Liver (tissue), 8 donors: ENCODE measurements at regions not wholly inside any gene's neighbourhood (a gene's known extent, or its start where the extent isn't known, plus 50 kb on each side); places are given as distances from the start of the nearest gene placed in this dataset.

ENCODE experiments used
- DNase-seq: peaks from one replicate; pipeline ENCODE4 v3.0.0-alpha.2; 2017; ENCODE audit warnings: low spot score
- H3K27ac ChIP-seq, 2 donors: one replicate each; pipeline ENCODE4 v1.7.0; 2013; ENCODE audit warnings: inconsistent platforms in 2 of 2, low read length in 2 of 2, control low read depth in 1 of 2, low read depth in 1 of 2, mild to moderate bottlenecking in 1 of 2
- H3K27me3 ChIP-seq, 4 donors: one replicate each; pipeline versions ENCODE4 v1.6.1 to v1.7.0; 2013; ENCODE audit warnings: low read length in 3 of 4, inconsistent platforms in 1 of 4, mild to moderate bottlenecking in 1 of 4, moderate library complexity in 1 of 4; ENCODE audit not compliant: control insufficient read depth in 4 of 4, insufficient read depth in 4 of 4
- H3K36me3 ChIP-seq, 4 donors: one replicate each; pipeline versions ENCODE4 v1.6.1 to v1.7.0; 2013; ENCODE audit warnings: low read length in 3 of 4, mild to moderate bottlenecking in 3 of 4, low read depth in 1 of 4, moderate library complexity in 1 of 4; ENCODE audit not compliant: control insufficient read depth in 4 of 4, insufficient read depth in 3 of 4
- H3K4me1 ChIP-seq, 4 donors: one replicate each; pipeline versions ENCODE4 v1.6.1 to v1.7.0; 2013; ENCODE audit warnings: low read length in 3 of 4, mild to moderate bottlenecking in 3 of 4, moderate library complexity in 1 of 4; ENCODE audit not compliant: control insufficient read depth in 4 of 4, insufficient read depth in 4 of 4
- H3K4me3 ChIP-seq, 3 donors: one replicate each; pipeline versions ENCODE4 v1.6.1 to v1.7.0; 2013; ENCODE audit warnings: low read length in 3 of 3, control low read depth in 1 of 3, low read depth in 1 of 3, mild to moderate bottlenecking in 1 of 3
- H3K9ac ChIP-seq, 2 donors: one replicate each; pipeline ENCODE4 v1.7.0; 2013; ENCODE audit warnings: low read length in 2 of 2, mild to moderate bottlenecking in 2 of 2, moderate library complexity in 2 of 2, control low read depth in 1 of 2, low read depth in 1 of 2
- H3K9me3 ChIP-seq, 4 donors: one replicate each; pipeline versions ENCODE4 v1.6.1 to v1.7.0; 2013; ENCODE audit warnings: low read length in 3 of 4; ENCODE audit not compliant: control insufficient read depth in 4 of 4
- EGR1 ChIP-seq, 2 donors: IDR thresholded peaks; 2 replicates each; pipeline ENCODE4 v1.6.1; 2016 to 2018; ENCODE audit warnings: antibody characterized with exemption in 2 of 2, low read depth in 2 of 2
- FOXA1 ChIP-seq: IDR thresholded peaks from 2 replicates; pipeline ENCODE4 v1.6.1; 2016; ENCODE audit warnings: antibody characterized with exemption
- FOXA2 ChIP-seq: IDR thresholded peaks from 2 replicates; pipeline ENCODE4 v1.6.1; 2016; ENCODE audit warnings: antibody characterized with exemption
- GABPA ChIP-seq, 2 donors: IDR thresholded peaks in 1 of 2; conservative IDR thresholded peaks in 1 of 2; 2 replicates each; pipeline ENCODE4 v1.6.1; 2016; ENCODE audit warnings: antibody characterized with exemption in 2 of 2, mild to moderate bottlenecking in 1 of 2, moderate library complexity in 1 of 2
- HNF4A ChIP-seq, 2 donors: conservative IDR thresholded peaks; 2 replicates each; pipeline ENCODE4 v1.6.1; 2016; ENCODE audit warnings: antibody characterized with exemption in 2 of 2, mild to moderate bottlenecking in 2 of 2
- HNF4G ChIP-seq: IDR thresholded peaks from 2 replicates; pipeline ENCODE4 v1.6.1; 2016; ENCODE audit warnings: antibody characterized with exemption
- JUND ChIP-seq, 2 donors: IDR thresholded peaks; 2 replicates each; pipeline ENCODE4 v1.6.1; 2016; ENCODE audit warnings: antibody characterized with exemption in 2 of 2
- NR2F2 ChIP-seq: IDR thresholded peaks from 2 replicates; pipeline ENCODE4 v1.6.1; 2016; ENCODE audit warnings: antibody characterized with exemption
- RAD21 ChIP-seq, 2 donors: IDR thresholded peaks; 2 replicates each; pipeline ENCODE4 v1.6.1; 2016; ENCODE audit warnings: antibody characterized with exemption in 2 of 2, mild to moderate bottlenecking in 2 of 2
- RXRA ChIP-seq, 2 donors: IDR thresholded peaks; 2 replicates each; pipeline ENCODE4 v1.6.1; 2017 to 2018; ENCODE audit warnings: antibody characterized with exemption in 2 of 2, mild to moderate bottlenecking in 1 of 2
- SP1 ChIP-seq: IDR thresholded peaks from 2 replicates; pipeline ENCODE4 v1.6.1; 2018; ENCODE audit warnings: antibody characterized with exemption, mild to moderate bottlenecking
- TAF1 ChIP-seq: conservative IDR thresholded peaks from 2 replicates; pipeline ENCODE4 v1.6.1; 2016; ENCODE audit warnings: antibody characterized with exemption, mild to moderate bottlenecking
- YY1 ChIP-seq: IDR thresholded peaks from 2 replicates; pipeline ENCODE4 v1.6.1; 2016; ENCODE audit warnings: antibody characterized with exemption, mild to moderate bottlenecking
- WGBS: extraction: QIAGEN DNeasy Blood & Tissue Kit; methylation state at CpG from one replicate; pipeline ENCODE4 v1.1.7; 2013; 5-methylcytosine and 5-hydroxymethylcytosine counted together
- TF ChIP-seq, protein P1 (sequence below): IDR thresholded peaks from 2 replicates; pipeline ENCODE4 v1.6.1; 2016; ENCODE audit warnings: antibody characterized with exemption
- TF ChIP-seq, protein P2 (sequence below): IDR thresholded peaks from 2 replicates; pipeline ENCODE4 v1.6.1; 2016; ENCODE audit warnings: antibody characterized with exemption
- TF ChIP-seq, protein P3 (sequence below): IDR thresholded peaks from 2 replicates; pipeline ENCODE4 v1.6.1; 2016; ENCODE audit warnings: antibody characterized with exemption
- TF ChIP-seq, protein P4 (sequence below): IDR thresholded peaks from 2 replicates; pipeline ENCODE4 v1.6.1; 2016; ENCODE audit warnings: antibody characterized with exemption, mild to moderate bottlenecking
- TF ChIP-seq, protein P5 (sequence below): fragments of 150-350 bp; IDR thresholded peaks from 2 replicates; pipeline ENCODE4 v1.5.1; 2017; ENCODE audit warnings: improper control_type of control experiment, low read depth, low read length; ENCODE audit not compliant: missing input control
- donor health status: healthy.
- donor health status: healthy.
- donor health status: healthy.
- donor health status: healthy.
- donor health status: healthy.

DNA sequence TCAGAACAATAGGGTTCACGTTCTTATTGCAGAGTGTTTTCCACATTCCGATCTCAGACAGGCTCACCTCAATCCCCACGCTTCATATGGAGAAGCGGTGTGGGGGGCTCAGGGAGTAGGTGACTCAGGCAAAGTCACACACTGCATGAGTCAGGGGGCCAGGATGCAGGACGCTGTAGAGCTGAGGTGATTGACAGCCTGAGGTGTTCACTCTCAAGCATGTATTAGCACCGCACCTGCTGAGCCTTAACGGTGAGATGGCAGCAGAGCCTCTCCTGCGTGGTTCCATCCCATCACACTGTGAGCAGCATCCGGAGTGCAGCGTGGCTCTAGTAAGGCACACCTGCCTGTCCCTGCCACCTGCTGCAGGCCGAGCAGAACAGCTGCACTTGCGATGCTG is 194.0 kb downstream of the IRX2 start:
- Histone ChIP-seq H3K4me1 (no peaks in the 10 kb centered on the region), H3K36me3 (no peaks in the 10 kb centered on the region), H3K27me3 (no peaks in the 10 kb centered on the region), H3K27ac (no peak overlapping the region), H3K9ac (no peak overlapping the region), H3K4me3 (no peak overlapping the region), H3K9me3 (peaks cover 2 to 17% (median 5%) of the 10 kb centered on the region in 4 donors)
- no peak for DNase-seq
- 87% methylated on average over 12 of the region's 12 CpGs for WGBS
- TF ChIP-seq, protein P1, sequence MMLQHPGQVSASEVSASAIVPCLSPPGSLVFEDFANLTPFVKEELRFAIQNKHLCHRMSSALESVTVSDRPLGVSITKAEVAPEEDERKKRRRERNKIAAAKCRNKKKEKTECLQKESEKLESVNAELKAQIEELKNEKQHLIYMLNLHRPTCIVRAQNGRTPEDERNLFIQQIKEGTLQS: no peak
- TF ChIP-seq FOXA2 (no peak), SP1 (no peak), RXRA (IDR thresholded peaks at IDR 0.05) (no peak), NR2F2 (no peak), RAD21 (IDR thresholded peaks at IDR 0.05) (no peak), HNF4A (conservative IDR thresholded peaks at IDR 0.05) (no peak), EGR1 (IDR thresholded peaks at IDR 0.05; ENCODE audit: low read depth in 2 of 2) (no peak), HNF4G (no peak), TAF1 (no peak), GABPA (IDR thresholded peaks at IDR 0.05 in 1 of 2, conservative IDR thresholded peaks at IDR 0.05 in 1 of 2) (no peak), JUND (IDR thresholded peaks at IDR 0.05) (no peak), YY1 (no peak)
- TF ChIP-seq, protein P2, sequence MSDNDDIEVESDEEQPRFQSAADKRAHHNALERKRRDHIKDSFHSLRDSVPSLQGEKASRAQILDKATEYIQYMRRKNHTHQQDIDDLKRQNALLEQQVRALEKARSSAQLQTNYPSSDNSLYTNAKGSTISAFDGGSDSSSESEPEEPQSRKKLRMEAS: no peak
- TF ChIP-seq, protein P3, sequence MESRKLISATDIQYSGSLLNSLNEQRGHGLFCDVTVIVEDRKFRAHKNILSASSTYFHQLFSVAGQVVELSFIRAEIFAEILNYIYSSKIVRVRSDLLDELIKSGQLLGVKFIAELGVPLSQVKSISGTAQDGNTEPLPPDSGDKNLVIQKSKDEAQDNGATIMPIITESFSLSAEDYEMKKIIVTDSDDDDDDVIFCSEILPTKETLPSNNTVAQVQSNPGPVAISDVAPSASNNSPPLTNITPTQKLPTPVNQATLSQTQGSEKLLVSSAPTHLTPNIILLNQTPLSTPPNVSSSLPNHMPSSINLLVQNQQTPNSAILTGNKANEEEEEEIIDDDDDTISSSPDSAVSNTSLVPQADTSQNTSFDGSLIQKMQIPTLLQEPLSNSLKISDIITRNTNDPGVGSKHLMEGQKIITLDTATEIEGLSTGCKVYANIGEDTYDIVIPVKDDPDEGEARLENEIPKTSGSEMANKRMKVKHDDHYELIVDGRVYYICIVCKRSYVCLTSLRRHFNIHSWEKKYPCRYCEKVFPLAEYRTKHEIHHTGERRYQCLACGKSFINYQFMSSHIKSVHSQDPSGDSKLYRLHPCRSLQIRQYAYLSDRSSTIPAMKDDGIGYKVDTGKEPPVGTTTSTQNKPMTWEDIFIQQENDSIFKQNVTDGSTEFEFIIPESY: no peak
- TF ChIP-seq, protein P4, sequence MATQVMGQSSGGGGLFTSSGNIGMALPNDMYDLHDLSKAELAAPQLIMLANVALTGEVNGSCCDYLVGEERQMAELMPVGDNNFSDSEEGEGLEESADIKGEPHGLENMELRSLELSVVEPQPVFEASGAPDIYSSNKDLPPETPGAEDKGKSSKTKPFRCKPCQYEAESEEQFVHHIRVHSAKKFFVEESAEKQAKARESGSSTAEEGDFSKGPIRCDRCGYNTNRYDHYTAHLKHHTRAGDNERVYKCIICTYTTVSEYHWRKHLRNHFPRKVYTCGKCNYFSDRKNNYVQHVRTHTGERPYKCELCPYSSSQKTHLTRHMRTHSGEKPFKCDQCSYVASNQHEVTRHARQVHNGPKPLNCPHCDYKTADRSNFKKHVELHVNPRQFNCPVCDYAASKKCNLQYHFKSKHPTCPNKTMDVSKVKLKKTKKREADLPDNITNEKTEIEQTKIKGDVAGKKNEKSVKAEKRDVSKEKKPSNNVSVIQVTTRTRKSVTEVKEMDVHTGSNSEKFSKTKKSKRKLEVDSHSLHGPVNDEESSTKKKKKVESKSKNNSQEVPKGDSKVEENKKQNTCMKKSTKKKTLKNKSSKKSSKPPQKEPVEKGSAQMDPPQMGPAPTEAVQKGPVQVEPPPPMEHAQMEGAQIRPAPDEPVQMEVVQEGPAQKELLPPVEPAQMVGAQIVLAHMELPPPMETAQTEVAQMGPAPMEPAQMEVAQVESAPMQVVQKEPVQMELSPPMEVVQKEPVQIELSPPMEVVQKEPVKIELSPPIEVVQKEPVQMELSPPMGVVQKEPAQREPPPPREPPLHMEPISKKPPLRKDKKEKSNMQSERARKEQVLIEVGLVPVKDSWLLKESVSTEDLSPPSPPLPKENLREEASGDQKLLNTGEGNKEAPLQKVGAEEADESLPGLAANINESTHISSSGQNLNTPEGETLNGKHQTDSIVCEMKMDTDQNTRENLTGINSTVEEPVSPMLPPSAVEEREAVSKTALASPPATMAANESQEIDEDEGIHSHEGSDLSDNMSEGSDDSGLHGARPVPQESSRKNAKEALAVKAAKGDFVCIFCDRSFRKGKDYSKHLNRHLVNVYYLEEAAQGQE: no peak

DNA sequence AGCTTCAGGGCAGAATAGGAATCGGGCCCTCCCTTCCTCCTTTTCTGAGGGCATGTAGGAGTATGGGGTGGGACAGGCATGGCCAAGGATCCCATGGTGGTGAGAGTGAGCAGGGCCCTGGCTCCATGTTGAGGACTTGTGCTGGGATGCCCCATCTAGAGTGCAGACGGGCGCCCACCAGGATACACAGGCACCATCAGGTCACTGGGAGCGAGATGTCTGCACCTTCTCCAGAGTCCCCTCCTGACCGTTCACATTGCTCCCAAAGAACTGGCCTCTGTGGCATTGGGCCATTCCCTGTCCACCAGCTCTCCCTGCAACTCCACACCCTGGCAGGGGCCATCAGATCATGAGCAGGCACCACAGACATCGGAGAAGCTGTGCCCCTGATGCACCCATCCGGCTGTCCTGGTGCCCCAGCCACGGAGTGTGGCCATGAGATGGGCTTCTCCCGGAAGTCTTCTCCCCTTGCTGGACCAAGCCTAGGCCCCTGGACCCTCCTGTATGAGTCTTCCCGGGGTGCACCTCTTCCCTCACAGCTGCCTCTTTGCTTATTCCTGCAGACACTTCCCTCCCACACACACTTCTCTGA is 195.0 kb downstream of the IRX2 start:
- H3K9me3 ChIP-seq: peaks cover 2 to 17% (median 5%) of the 10 kb centered on the region in 4 donors
- H3K9ac ChIP-seq: no peak overlapping the region
- H3K4me3 ChIP-seq: no peak overlapping the region
- DNase-seq: no peak
- no peaks in the 10 kb centered on the region for H3K4me1 ChIP-seq
- 80% methylated on average over 10 of the region's 10 CpGs for WGBS
- H3K27me3 ChIP-seq: no peaks in the 10 kb centered on the region
- H3K27ac ChIP-seq: no peak overlapping the region
- no peaks in the 10 kb centered on the region for H3K36me3 ChIP-seq
- TF ChIP-seq RXRA (IDR thresholded peaks at IDR 0.05) (no peak), EGR1 (IDR thresholded peaks at IDR 0.05; ENCODE audit: low read depth in 2 of 2) (no peak), YY1 (no peak), NR2F2 (no peak), JUND (IDR thresholded peaks at IDR 0.05) (no peak), HNF4A (conservative IDR thresholded peaks at IDR 0.05) (no peak), FOXA1 (no peak), FOXA2 (no peak), GABPA (IDR thresholded peaks at IDR 0.05 in 1 of 2, conservative IDR thresholded peaks at IDR 0.05 in 1 of 2) (no peak), SP1 (no peak), TAF1 (no peak), HNF4G (no peak)
- TF ChIP-seq, protein P2: no peak
- TF ChIP-seq, protein P4: no peak
- TF ChIP-seq, protein P5, sequence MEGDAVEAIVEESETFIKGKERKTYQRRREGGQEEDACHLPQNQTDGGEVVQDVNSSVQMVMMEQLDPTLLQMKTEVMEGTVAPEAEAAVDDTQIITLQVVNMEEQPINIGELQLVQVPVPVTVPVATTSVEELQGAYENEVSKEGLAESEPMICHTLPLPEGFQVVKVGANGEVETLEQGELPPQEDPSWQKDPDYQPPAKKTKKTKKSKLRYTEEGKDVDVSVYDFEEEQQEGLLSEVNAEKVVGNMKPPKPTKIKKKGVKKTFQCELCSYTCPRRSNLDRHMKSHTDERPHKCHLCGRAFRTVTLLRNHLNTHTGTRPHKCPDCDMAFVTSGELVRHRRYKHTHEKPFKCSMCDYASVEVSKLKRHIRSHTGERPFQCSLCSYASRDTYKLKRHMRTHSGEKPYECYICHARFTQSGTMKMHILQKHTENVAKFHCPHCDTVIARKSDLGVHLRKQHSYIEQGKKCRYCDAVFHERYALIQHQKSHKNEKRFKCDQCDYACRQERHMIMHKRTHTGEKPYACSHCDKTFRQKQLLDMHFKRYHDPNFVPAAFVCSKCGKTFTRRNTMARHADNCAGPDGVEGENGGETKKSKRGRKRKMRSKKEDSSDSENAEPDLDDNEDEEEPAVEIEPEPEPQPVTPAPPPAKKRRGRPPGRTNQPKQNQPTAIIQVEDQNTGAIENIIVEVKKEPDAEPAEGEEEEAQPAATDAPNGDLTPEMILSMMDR: no peak
